Trophoblast cell (in vitro differentiated cells and primary cell): ENCODE measurements at regions not wholly inside any gene's neighbourhood (a gene's known extent, or its start where the extent isn't known, plus 50 kb on each side); places are given as distances from the start of the nearest gene placed in this dataset.

ENCODE experiments used
- DNase-seq, 2 donors: peaks; one replicate each; pipeline ENCODE4 v3.0.0-alpha.2; 2016
- H2AFZ ChIP-seq: 2 replicates; pipeline ENCODE4 v1.6.1; 2013; ENCODE audit warnings: low read length, moderate library complexity, mild to moderate bottlenecking; ENCODE audit not compliant: insufficient read depth, poor library complexity
- H2AK5ac ChIP-seq: 2 replicates; pipeline ENCODE4 v1.6.1; 2013; ENCODE audit warnings: mild to moderate bottlenecking, low read length
- H2BK120ac ChIP-seq: 2 replicates; pipeline ENCODE4 v1.6.1; 2013; ENCODE audit warnings: low read length, mild to moderate bottlenecking, moderate library complexity; ENCODE audit not compliant: insufficient read depth, poor library complexity
- H2BK12ac ChIP-seq: 2 replicates; pipeline ENCODE4 v1.6.1; 2013; ENCODE audit warnings: mild to moderate bottlenecking, low read length, moderate library complexity
- H2BK5ac ChIP-seq: 2 replicates; pipeline ENCODE4 v1.6.1; 2013; ENCODE audit warnings: low read length, low read depth, moderate library complexity, mild to moderate bottlenecking; ENCODE audit not compliant: poor library complexity
- H3K14ac ChIP-seq: 2 replicates; pipeline ENCODE4 v1.6.1; 2013; ENCODE audit warnings: mild to moderate bottlenecking, low read length
- H3K18ac ChIP-seq: 2 replicates; pipeline ENCODE4 v1.6.1; 2013; ENCODE audit warnings: mild to moderate bottlenecking, low read length
- H3K23ac ChIP-seq: 2 replicates; pipeline ENCODE4 v1.6.1; 2013; ENCODE audit warnings: low read length
- H3K27ac ChIP-seq: 2 replicates; pipeline ENCODE4 v1.5.1; 2013; ENCODE audit warnings: low read depth, mild to moderate bottlenecking, inconsistent platforms, low read length, moderate library complexity
- H3K27me3 ChIP-seq: 2 replicates; pipeline ENCODE4 v1.6.1; 2013; ENCODE audit warnings: inconsistent platforms, mild to moderate bottlenecking, low read length, moderate library complexity; ENCODE audit not compliant: insufficient read depth
- H3K36me3 ChIP-seq, 2 experiments: 1 replicate in 1 of 2; 2 replicates in 1 of 2; pipeline ENCODE4 v1.6.1; 2013; ENCODE audit warnings: low read length in 2 of 2, mild to moderate bottlenecking in 2 of 2, moderate library complexity in 1 of 2; ENCODE audit not compliant: insufficient read depth in 2 of 2, control insufficient read depth in 1 of 2
- H3K4ac ChIP-seq: 2 replicates; pipeline ENCODE4 v1.6.1; 2013; ENCODE audit warnings: low read depth, mild to moderate bottlenecking, low read length, moderate library complexity
- H3K4me1 ChIP-seq, 2 experiments: 1 replicate in 1 of 2; 2 replicates in 1 of 2; pipeline ENCODE4 v1.6.1; 2013; ENCODE audit warnings: low read length in 2 of 2, mild to moderate bottlenecking in 2 of 2, moderate library complexity in 1 of 2; ENCODE audit not compliant: insufficient read depth in 2 of 2, control insufficient read depth in 1 of 2
- H3K4me2 ChIP-seq: 2 replicates; pipeline ENCODE4 v1.6.1; 2013; ENCODE audit warnings: inconsistent platforms, mild to moderate bottlenecking, low read length, moderate library complexity
- H3K4me3 ChIP-seq: 2 replicates; pipeline ENCODE4 v1.5.1; 2013; ENCODE audit warnings: mild to moderate bottlenecking, low read depth, low read length, inconsistent platforms
- H3K79me1 ChIP-seq: one replicate; pipeline ENCODE4 v1.6.1; 2013; ENCODE audit warnings: low read length
- H3K79me2 ChIP-seq: 2 replicates; pipeline ENCODE4 v1.6.1; 2013; ENCODE audit warnings: low read length, mild to moderate bottlenecking; ENCODE audit not compliant: control insufficient read depth, insufficient read depth, poor library complexity
- H3K9ac ChIP-seq: 2 replicates; pipeline ENCODE4 v1.6.1; 2013; ENCODE audit warnings: mild to moderate bottlenecking, low read length
- H3K9me3 ChIP-seq: 2 replicates; pipeline ENCODE4 v1.6.1; 2013; ENCODE audit warnings: low read depth, mild to moderate bottlenecking, control low read depth, inconsistent platforms, low read length; ENCODE audit not compliant: insufficient read depth
- H4K12ac ChIP-seq: 2 replicates; pipeline ENCODE4 v1.6.1; 2013; ENCODE audit warnings: low read depth, mild to moderate bottlenecking, low read length, moderate library complexity
- H4K8ac ChIP-seq: 2 replicates; pipeline ENCODE4 v1.6.1; 2013; ENCODE audit warnings: low read depth, mild to moderate bottlenecking, low read length, moderate library complexity
- H4K91ac ChIP-seq: one replicate; pipeline ENCODE4 v1.6.1; 2013; ENCODE audit warnings: low read depth, mild to moderate bottlenecking, low read length, moderate library complexity
- WGBS: extraction: QIAGEN DNeasy Blood & Tissue Kit; methylation state at CpG from one replicate; pipeline ENCODE4 v1.1.7; 2013; ENCODE audit warnings: missing lambda C conversion rate; ENCODE audit not compliant: insufficient read length, insufficient coverage; ENCODE audit errors: extremely low coverage; 5-methylcytosine and 5-hydroxymethylcytosine counted together

DNA sequence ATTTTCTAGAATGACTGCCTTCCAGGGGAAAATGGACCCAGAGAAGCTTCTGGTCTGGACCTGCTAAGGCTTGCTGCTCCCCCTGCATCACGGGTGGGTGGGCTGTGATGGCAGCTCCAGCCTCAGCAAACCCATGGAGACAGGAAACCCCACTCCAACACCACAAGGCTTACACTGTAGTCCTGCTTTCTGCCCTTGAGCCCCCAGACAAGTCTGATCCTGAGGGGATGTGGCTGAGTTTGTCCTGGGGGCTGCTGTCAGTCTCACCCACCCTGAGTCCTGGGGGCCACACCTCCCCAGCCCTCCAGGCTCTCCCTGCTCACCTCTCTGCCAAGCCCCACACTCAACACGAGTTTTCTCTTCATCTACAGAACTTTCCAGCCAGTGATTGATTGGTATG lies 279.4 kb downstream of the EIPR1 start:
- Histone ChIP-seq H2AK5ac (no peak overlapping the region), H3K9me3 (no peaks in the 10 kb centered on the region), H2BK120ac (no peak overlapping the region), H3K27me3 (no peaks in the 10 kb centered on the region), H3K14ac (no peak overlapping the region), H4K12ac (no peak overlapping the region), H3K4me2 (no peak overlapping the region), H3K18ac (no peak overlapping the region), H3K27ac (no peak overlapping the region), H4K8ac (no peak overlapping the region), H3K4me3 (no peak overlapping the region), H3K79me2 (no peaks in the 10 kb centered on the region), H3K9ac (no peak overlapping the region), H3K4ac (no peak overlapping the region), H3K23ac (no peak overlapping the region), H2BK5ac (no peak overlapping the region), H2AFZ (no peak overlapping the region), H2BK12ac (no peak overlapping the region), H3K36me3 (no peaks in the 10 kb centered on the region), H4K91ac (no peak overlapping the region), H3K79me1 (no peaks in the 10 kb centered on the region), H3K4me1 (peaks cover 0 to 2% of the 10 kb centered on the region in 2 experiments)
- WGBS: no CpG with 5 or more reads among the region's 2 CpGs
- DNase-seq: no peak

DNA sequence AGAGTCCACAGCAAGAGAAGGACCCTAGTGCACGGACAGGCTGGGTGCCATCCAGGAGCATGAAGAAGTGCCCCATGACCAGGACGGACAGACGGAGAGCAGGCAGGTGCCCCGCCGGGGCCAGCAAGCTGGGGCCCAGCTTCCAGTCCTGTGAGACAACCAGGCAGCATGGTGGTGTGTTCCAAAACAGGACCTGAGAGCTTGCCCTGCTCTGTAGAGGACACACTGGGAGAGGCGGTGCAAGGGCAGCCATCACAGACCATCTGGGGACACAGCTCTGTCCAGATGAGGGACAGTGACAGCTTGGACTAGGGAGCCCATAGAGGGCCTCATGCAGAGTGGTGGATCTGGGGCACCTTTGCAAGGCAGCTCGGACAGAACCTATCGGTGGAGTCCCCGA lies 279.8 kb downstream of the EIPR1 start:
- H2AFZ ChIP-seq: no peak overlapping the region

GRCh38 chr2:3094999-3095958 lies 282.3 kb downstream of the EIPR1 start:
- WGBS: no CpG with 5 or more reads among the region's 14 CpGs
- no peaks in the 10 kb centered on the region for H3K9me3 ChIP-seq
- H3K4me2 ChIP-seq: no peak overlapping the region
- no peak overlapping the region for H2BK12ac ChIP-seq
- H2AFZ ChIP-seq: no peak overlapping the region
- no peak overlapping the region for H4K8ac ChIP-seq
- no peaks in the 10 kb centered on the region for H3K4me1 ChIP-seq
- H2BK120ac ChIP-seq: no peak overlapping the region
- H4K12ac ChIP-seq: no peak overlapping the region
- no peak overlapping the region for H2BK5ac ChIP-seq
- H3K4me3 ChIP-seq: no peak overlapping the region
- no peak overlapping the region for H3K4ac ChIP-seq
- H3K36me3 ChIP-seq: no peaks in the 10 kb centered on the region
- no peak overlapping the region for H3K27ac ChIP-seq
- no peak overlapping the region for H4K91ac ChIP-seq
- H3K27me3 ChIP-seq: no peaks in the 10 kb centered on the region
- no peak overlapping the region for H3K23ac ChIP-seq
- H3K14ac ChIP-seq: no peak overlapping the region
- DNase-seq: no peak
- no peaks in the 10 kb centered on the region for H3K79me1 ChIP-seq
- H3K9ac ChIP-seq: no peak overlapping the region
- no peaks in the 10 kb centered on the region for H3K79me2 ChIP-seq
- H3K18ac ChIP-seq: no peak overlapping the region
- H2AK5ac ChIP-seq: no peak overlapping the region

More for the DNA sequence above, 279.8 kb downstream of the EIPR1 start:
- H2AK5ac ChIP-seq: no peak overlapping the region
- no peak overlapping the region for H3K4me2 ChIP-seq
- no peak overlapping the region for H3K4me3 ChIP-seq
- H2BK5ac ChIP-seq: no peak overlapping the region
- no peak overlapping the region for H3K23ac ChIP-seq
- H3K79me1 ChIP-seq: no peaks in the 10 kb centered on the region
- no peak overlapping the region for H4K8ac ChIP-seq
- no peaks in the 10 kb centered on the region for H3K9me3 ChIP-seq
- no CpG with 5 or more reads among the region's 9 CpGs for WGBS
- H3K9ac ChIP-seq: no peak overlapping the region
- H4K91ac ChIP-seq: no peak overlapping the region
- no peaks in the 10 kb centered on the region for H3K79me2 ChIP-seq
- H3K18ac ChIP-seq: no peak overlapping the region
- no peak overlapping the region for H3K4ac ChIP-seq
- H3K36me3 ChIP-seq: no peaks in the 10 kb centered on the region
- H3K4me1 ChIP-seq: peaks cover 0 to 2% of the 10 kb centered on the region in 2 experiments
- no peak overlapping the region for H2BK120ac ChIP-seq
- no peak overlapping the region for H3K27ac ChIP-seq
- H2BK12ac ChIP-seq: no peak overlapping the region
- no peak overlapping the region for H3K14ac ChIP-seq
- no peaks in the 10 kb centered on the region for H3K27me3 ChIP-seq
- H4K12ac ChIP-seq: no peak overlapping the region
- DNase-seq: no peak

DNA sequence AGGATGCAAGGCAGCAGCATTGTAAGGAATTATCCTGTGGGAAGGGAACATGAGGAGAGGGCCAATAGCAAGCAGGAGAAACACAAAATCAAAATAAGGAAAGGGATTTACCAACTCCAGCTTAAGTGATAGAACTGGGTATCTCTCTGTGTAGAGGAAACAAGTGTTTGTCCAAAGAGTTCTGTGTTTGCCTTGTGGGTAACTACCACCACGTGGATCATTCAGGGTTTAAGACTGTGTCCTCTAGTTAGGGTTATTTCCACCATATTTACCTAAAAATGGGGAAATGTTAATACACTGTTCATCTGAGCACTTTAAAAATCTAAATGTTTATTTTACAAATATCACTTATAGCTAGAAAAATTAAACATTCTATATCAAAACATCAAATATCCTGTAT lies 283.3 kb downstream of the EIPR1 start:
- H3K27me3 ChIP-seq: no peaks in the 10 kb centered on the region
- no peak overlapping the region for H4K12ac ChIP-seq
- no peak overlapping the region for H3K4me2 ChIP-seq
- H3K4ac ChIP-seq: no peak overlapping the region
- H3K4me3 ChIP-seq: no peak overlapping the region
- H2AK5ac ChIP-seq: no peak overlapping the region
- no peaks in the 10 kb centered on the region for H3K4me1 ChIP-seq
- no peaks in the 10 kb centered on the region for H3K79me1 ChIP-seq
- whole genome bisulfite sequencing: no CpG with 5 or more reads among the region's 1 CpG
- H2BK12ac ChIP-seq: no peak overlapping the region
- no peaks in the 10 kb centered on the region for H3K79me2 ChIP-seq
- no peaks in the 10 kb centered on the region for H3K36me3 ChIP-seq
- H3K18ac ChIP-seq: no peak overlapping the region
- H3K27ac ChIP-seq: no peak overlapping the region
- H2AFZ ChIP-seq: no peak overlapping the region
- H3K23ac ChIP-seq: no peak overlapping the region
- no peak overlapping the region for H4K8ac ChIP-seq
- no peak overlapping the region for H2BK120ac ChIP-seq
- no peak overlapping the region for H2BK5ac ChIP-seq
- DNase-seq: no peak
- H3K9me3 ChIP-seq: no peaks in the 10 kb centered on the region
- no peak overlapping the region for H3K14ac ChIP-seq
- no peak overlapping the region for H4K91ac ChIP-seq
- H3K9ac ChIP-seq: no peak overlapping the region
